Stimulated activated CD4-positive, alpha-beta T cell treated with anti-CD3 and anti-CD28 coated beads, Interleukin-1b, Interleukin-23, amount 100 ng/mL, for 48 hours (primary cell): ENCODE measurements at regions not wholly inside any gene's neighbourhood (a gene's known extent, or its start where the extent isn't known, plus 50 kb on each side); places are given as distances from the start of the nearest gene placed in this dataset.
"Not testable (repeated sequence)": the region's sequence is repeated elsewhere in the genome, so short reads cannot be mapped to it uniquely, and the experiment has no call there.

Experiments
- DNase-seq: peaks from one replicate; pipeline ENCODE4 v3.0.0-alpha.2; 2020

GRCh38 chr6:21710908-21711627 is 117.5 kb downstream of the SOX4 start:
- no peak for DNase-seq

- DNase-seq = no peak
These were observed 118.7 kb downstream of the SOX4 start for GRCh38 chr6:21712213-21712612.

GRCh38 chr6:21713481-21713880 is 119.9 kb downstream of the SOX4 start:
- DNase-seq = no peak

- DNase-seq = no peak
These were observed 121.6 kb downstream of the SOX4 start for GRCh38 chr6:21715180-21715579.

DNA sequence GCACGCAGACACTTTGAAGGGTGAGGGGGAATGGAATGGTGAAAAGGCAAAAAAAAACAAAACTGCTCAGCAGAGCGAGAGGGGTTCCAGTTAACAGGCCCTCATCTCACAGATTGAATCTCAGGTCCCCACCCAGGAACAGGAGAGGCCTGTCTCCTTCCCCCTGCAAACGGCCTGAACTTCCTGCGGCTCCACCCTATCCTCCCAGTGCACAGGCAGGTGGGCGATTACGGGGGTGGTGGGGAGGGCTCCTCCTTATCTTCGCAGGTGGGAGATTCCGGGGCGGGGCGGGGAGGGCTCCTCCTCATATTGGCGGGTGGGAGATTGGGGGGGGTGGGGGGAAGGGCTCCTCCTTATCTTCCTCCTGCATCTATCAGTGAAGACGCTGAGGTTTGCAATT is 129.0 kb downstream of the SOX4 start:
- no peak for DNase-seq

- DNase-seq = no peak
These were observed 133.1 kb downstream of the SOX4 start for GRCh38 chr6:21726676-21727075.

- no peak for DNase-seq
These were observed 134.6 kb downstream of the SOX4 start for GRCh38 chr6:21728141-21728540.

DNA sequence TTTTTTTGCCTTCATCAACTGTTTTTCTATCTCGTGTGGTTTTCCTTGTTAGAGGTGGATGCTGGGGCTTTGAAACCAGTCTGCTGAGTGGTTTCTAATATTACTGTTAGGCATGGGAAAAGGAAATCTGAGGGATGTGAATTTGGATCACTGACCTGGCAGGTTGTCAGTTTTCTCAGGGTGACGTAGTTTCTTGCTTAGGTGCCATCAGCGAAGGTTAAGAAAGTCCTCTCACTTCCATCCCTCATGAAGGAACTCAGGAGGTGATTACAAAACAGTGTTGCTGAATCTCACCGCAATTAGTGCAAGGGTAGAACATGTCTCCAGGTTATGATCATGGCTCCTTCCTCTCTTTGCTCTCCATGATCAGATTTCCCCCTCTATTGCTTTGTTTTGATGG is 135.9 kb downstream of the SOX4 start:
- DNase-seq = no peak

GRCh38 chr6:21730533-21730932 is 137.0 kb downstream of the SOX4 start:
- no peak for DNase-seq

DNA sequence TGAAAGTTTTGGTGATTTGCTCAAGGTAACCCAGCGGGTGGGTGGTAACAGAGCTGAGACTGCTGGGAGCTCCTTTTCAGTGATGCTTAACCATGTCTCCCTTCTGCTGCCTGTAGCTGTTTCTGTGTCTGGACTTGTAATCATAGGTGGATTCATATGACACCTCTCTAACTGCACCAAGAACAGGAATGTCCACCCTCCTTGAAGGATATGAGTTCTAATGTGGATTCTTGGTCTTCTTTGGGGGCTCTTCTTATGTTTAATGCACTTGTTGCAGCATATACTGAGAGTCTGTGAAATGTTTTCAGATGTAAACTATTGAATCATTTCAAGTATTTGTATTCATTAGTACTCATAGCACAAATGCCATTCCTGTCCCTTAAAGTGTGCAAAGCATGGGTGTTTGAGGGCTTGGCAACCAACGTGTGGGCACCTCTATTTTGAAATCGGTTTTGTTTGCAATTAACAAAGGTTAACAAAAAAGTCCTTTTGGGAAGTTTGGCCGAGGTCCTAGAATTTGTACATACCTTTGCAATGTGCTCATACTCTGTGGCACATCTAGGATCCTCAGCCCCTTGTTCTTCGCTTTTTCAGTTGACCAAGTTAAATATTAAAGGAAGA is 138.0 kb downstream of the SOX4 start:
- DNase-seq = no peak

DNA sequence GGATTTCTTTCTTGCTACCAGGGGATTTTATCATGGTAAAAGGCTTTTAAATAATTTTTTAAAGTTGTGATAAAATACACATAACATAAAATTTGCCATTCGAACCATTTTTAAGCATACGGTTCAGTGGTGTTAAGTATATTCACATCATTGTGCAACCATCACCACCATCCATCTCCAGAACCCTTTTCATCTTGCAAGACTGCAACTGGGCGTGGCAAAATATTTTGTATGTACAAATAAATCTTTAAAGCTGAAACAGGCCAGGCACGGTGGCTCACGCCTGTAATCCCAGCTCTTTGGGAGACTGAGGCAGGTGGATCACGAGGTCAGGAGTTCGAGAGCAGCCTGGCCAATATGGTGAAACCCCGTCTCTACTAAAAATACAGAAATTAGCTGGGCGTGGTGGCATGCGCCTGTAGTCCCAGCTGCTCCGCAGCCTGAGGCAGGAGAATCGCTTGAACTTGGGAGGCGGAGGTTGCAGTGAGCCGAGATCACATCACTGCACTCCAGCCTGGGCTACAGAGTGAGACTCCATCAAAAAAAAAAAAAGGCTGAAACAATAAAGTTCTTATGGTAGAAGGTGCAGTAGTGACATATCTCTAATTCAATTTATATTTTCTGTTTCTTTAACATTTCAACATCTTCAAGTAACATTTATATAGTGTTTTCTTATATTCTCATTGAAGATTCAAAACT is 138.6 kb downstream of the SOX4 start:
- DNase-seq = not testable (repeated sequence)

- DNase-seq = no peak
These were observed 139.2 kb downstream of the SOX4 start for GRCh38 chr6:21732731-21733130.

DNA sequence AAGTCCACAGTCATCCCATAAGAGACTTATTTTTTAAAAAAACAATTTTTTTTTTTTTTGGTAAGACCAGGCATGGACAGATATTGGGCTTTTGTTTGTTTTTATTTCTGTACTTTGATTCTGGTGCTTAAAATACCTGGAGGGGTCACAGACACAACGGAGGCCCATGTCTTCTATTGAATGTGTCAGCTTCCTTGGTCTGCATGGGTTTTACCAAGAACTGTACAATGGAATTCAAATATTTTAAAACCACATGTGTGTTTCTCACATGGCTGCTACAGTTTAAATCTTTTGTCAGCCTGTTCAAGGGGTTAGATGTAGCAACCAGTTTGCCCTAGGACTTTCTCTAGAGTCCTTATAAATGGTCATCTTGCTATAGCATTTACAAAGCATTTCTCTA is 139.8 kb downstream of the SOX4 start:
- DNase-seq = no peak

GRCh38 chr6:21734204-21734603 is 140.7 kb downstream of the SOX4 start:
- DNase-seq = no peak

DNA sequence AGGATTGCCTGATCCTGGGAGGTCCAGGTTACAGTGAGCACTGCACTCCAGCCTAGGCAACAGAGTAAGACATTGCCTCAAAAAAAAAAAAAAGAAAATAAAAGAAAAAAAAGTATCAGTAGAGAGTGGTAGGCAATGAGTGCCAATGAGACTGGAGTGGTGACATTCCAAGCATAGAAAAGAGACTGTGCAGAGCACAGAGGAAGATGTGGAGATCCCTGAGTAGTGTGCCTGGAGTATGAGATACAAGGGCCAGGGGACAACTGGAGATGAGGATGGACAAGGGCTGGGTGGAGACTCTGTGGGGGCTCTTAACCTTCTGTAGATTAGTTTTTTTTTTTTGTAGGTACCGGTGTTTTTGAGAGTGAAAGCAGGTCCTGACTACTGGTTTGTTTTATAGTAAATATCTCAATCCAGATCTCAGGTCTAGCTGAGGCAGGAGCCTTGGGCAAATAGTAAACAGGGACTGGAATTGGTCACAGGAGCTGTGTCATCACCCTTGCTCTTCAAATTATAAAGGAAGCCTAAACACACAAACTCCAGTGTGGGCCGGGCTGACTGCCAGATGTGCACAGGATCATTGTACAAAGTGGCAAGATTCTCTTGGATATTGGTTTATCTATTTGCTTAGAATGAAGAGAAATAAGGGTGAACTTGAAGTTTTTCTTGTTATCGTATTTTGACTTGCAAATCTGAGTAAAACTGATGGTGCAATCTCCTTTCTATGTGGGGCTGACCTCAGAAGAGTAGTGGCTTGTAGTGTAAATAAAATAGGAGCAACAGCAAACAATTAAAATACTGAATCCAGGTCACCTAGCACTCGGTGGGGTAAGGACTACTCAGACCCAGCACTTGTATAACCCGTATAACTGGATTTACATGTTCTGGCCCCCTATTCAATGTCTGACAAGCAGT is 144.9 kb downstream of the SOX4 start:
- no peak for DNase-seq

- DNase-seq = no peak
These were observed 145.7 kb downstream of the SOX4 start for GRCh38 chr6:21739241-21739640.

- no peak for DNase-seq
These were observed 146.3 kb downstream of the SOX4 start for GRCh38 chr6:21739838-21740237.

DNA sequence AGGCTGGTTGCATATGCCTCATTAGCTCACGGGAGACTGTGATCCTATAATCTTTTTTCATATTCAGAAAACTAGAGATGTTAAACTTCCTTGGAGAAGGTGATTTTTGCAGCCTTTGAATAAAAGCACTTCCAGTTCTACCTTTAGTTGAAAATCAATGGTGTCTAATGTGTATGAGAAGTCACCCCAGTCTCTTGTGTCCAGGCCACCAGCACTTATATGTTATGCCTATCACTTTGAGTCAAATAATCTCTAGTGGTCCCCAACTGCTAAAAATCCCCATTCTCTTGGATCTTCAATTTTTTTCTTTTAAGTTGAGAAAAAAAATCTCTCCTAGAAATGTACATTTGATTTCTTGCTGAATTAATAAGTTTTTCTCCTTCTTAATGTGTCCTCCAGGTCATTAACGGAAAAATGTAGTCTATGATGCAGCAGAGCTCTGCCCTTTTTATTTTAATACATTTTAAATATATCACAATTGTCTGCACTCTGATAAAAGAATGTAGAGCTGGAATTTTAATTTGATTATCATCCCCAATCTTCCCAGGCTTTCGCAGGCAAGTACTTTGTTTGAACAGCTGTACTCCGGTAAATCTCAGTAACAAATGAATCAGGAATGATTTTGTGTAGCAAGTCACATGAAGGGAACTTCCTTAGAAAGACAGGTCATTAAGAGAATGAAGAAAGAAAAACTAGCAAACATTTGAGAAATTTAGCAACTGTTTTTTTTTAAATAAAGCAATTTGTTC is 147.0 kb downstream of the SOX4 start:
- DNase-seq = no peak

DNA sequence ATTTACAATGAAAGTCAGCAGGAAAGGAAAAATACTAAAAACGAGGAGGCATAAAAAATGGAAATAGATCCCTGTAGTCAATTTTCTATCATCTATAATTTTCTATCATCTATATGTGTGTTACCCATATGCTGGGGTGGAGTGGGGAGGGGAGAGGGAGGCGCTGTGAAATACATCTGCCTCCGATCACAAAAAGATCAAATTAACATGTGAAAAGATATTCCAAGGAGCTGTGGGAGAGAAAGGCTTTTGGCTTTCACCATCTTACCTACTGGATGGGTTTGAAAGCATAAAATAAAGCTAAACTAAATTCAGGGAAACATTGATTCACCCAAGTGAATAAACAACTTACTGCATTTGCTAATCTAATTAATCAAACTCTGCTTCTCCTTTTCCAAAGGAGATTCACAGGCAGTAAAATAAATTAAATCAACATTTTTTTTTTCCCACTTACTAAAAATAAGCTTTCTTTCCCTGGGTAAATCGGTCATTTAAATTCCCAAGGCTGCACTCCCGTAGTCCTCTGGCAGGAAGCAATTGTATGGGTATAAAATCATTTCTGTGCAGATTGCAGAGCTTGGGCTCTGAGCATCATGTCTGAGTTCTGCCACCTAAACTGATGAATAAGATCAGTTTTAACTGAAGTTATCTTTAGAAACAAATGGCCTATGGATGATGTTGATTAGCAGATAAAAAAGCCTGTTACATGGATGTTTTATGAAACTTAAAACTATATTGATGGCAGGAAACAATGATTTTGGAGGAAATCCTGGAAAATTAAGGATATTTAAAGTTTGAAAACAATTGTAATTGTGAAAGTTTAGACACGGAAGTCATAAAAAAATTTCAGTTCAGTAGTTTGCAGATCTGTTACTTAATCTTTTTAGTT is 147.9 kb downstream of the SOX4 start:
- DNase-seq = no peak

GRCh38 chr6:21742238-21742660 is 148.7 kb downstream of the SOX4 start:
- DNase-seq = no peak

DNA sequence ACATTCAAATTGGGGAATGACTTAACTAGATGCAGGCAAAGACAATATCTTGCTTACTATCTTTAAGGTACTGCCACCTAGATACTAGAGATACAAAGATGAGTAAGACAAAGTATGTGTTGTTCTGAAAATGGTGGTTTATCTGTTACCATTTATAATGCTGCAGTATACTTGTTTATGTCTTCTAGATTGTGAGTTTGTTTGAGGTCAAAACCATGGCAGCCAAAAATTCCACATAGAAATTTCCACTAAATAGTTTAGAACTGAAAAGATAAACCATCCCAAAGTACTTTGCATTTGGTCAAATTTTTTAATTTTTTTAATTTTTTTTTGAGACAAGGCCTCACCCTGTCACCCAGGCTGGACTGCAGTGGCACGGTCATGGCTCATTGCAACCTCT is 150.8 kb downstream of the SOX4 start:
- DNase-seq = no peak
